ENCODE measurements at regions not wholly inside any gene's neighbourhood (a gene's known extent, or its start where the extent isn't known, plus 50 kb on each side); places are given as distances from the start of the nearest gene placed in this dataset.

GRCh38 chr11:122354025-122354697, 238.1 kb upstream of the BLID start:
- DNase-seq (ENCODE audit: extremely low read depth, low read depth, low spot score) = no peak

- no peak for DNase-seq (ENCODE audit: extremely low read depth, low read depth, low spot score)
These were observed 237.5 kb upstream of the BLID start for GRCh38 chr11:122353561-122353960.

- DNase-seq (ENCODE audit: extremely low read depth, low read depth, low spot score) = no peak
These were observed 232.8 kb upstream of the BLID start for GRCh38 chr11:122348659-122349409.

- no peak for DNase-seq (ENCODE audit: extremely low read depth, low read depth, low spot score)
These were observed 230.0 kb upstream of the BLID start for GRCh38 chr11:122346006-122346405.

GRCh38 chr11:122345586-122345985, 229.6 kb upstream of the BLID start:
- DNase-seq (ENCODE audit: extremely low read depth, low read depth, low spot score) = no peak

GRCh38 chr11:122344215-122344614, 228.2 kb upstream of the BLID start:
- DNase-seq (ENCODE audit: extremely low read depth, low read depth, low spot score) = no peak

GRCh38 chr11:122343210-122343609, 227.2 kb upstream of the BLID start:
- DNase-seq (ENCODE audit: extremely low read depth, low read depth, low spot score) = no peak

GRCh38 chr11:122342089-122342744, 226.2 kb upstream of the BLID start:
- no peak for DNase-seq (ENCODE audit: extremely low read depth, low read depth, low spot score)

GRCh38 chr11:122341477-122341876, 225.5 kb upstream of the BLID start:
- DNase-seq (ENCODE audit: extremely low read depth, low read depth, low spot score) = no peak

- no peak for DNase-seq (ENCODE audit: extremely low read depth, low read depth, low spot score)
These were observed 224.7 kb upstream of the BLID start for GRCh38 chr11:122340607-122341290.

- DNase-seq (ENCODE audit: extremely low read depth, low read depth, low spot score) = no peak
These were observed 223.5 kb upstream of the BLID start for GRCh38 chr11:122339436-122340060.

- DNase-seq (ENCODE audit: extremely low read depth, low read depth, low spot score) = no peak
These were observed 221.7 kb upstream of the BLID start for GRCh38 chr11:122337704-122338103.

GRCh38 chr11:122337241-122337640, 221.2 kb upstream of the BLID start:
- no peak for DNase-seq (ENCODE audit: extremely low read depth, low read depth, low spot score)

- DNase-seq (ENCODE audit: extremely low read depth, low read depth, low spot score) = no peak
These were observed 220.7 kb upstream of the BLID start for GRCh38 chr11:122336706-122337105.

GRCh38 chr11:122334546-122335339, 218.7 kb upstream of the BLID start:
- no peak for DNase-seq (ENCODE audit: extremely low read depth, low read depth, low spot score)

GRCh38 chr11:122333467-122333866, 217.5 kb upstream of the BLID start:
- DNase-seq (ENCODE audit: extremely low read depth, low read depth, low spot score) = no peak

GRCh38 chr11:122331079-122331478, 215.1 kb upstream of the BLID start:
- DNase-seq (ENCODE audit: extremely low read depth, low read depth, low spot score) = no peak

GRCh38 chr11:122330279-122330965, 214.4 kb upstream of the BLID start:
- no peak for DNase-seq (ENCODE audit: extremely low read depth, low read depth, low spot score)

GRCh38 chr11:122327528-122327927, 211.5 kb upstream of the BLID start:
- DNase-seq (ENCODE audit: extremely low read depth, low read depth, low spot score) = no peak

Measured in glomerular endothelial cell (primary cell).